ENCODE measurements at regions not wholly inside any gene's neighbourhood (a gene's known extent, or its start where the extent isn't known, plus 50 kb on each side); places are given as distances from the start of the nearest gene placed in this dataset.

DNA sequence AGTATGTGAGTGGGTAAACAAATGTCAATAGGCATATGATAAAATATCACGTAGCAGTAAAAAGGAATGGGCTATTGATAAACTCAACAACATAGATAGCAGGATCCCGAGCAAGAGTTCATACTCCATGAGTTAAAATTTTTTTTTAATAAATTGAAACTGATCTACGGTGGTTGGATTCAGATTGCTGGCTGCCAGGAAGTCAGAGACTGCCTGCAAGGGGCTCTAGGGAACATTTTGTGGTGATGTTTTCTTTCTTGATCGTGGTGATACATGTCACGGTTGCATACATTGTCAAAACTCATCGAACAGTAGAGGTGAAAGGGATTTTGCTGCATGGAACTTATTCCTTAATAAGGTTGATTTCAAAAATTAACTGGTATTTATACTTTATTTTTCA is 62.6 kb upstream of the WNT7B start:
- no peaks in the 10 kb centered on the region for H3K36me3 ChIP-seq (ENCODE audit: control insufficient read depth, insufficient read depth, low read length)
- no peak overlapping the region for H3K4me3 ChIP-seq (replicated peaks; ENCODE audit: low read depth, low read length)
- H3K27me3 ChIP-seq (replicated peaks; ENCODE audit: control insufficient read depth, insufficient read depth, low read length): no peaks in the 10 kb centered on the region
- no peak for DNase-seq (ENCODE audit: extremely low read depth, insufficient read length)
- TF ChIP-seq, protein P1, sequence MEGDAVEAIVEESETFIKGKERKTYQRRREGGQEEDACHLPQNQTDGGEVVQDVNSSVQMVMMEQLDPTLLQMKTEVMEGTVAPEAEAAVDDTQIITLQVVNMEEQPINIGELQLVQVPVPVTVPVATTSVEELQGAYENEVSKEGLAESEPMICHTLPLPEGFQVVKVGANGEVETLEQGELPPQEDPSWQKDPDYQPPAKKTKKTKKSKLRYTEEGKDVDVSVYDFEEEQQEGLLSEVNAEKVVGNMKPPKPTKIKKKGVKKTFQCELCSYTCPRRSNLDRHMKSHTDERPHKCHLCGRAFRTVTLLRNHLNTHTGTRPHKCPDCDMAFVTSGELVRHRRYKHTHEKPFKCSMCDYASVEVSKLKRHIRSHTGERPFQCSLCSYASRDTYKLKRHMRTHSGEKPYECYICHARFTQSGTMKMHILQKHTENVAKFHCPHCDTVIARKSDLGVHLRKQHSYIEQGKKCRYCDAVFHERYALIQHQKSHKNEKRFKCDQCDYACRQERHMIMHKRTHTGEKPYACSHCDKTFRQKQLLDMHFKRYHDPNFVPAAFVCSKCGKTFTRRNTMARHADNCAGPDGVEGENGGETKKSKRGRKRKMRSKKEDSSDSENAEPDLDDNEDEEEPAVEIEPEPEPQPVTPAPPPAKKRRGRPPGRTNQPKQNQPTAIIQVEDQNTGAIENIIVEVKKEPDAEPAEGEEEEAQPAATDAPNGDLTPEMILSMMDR (IDR thresholded peaks at IDR 0.05; ENCODE audit: insufficient read depth, low read length, poor library complexity, severe bottlenecking): no peak

DNA sequence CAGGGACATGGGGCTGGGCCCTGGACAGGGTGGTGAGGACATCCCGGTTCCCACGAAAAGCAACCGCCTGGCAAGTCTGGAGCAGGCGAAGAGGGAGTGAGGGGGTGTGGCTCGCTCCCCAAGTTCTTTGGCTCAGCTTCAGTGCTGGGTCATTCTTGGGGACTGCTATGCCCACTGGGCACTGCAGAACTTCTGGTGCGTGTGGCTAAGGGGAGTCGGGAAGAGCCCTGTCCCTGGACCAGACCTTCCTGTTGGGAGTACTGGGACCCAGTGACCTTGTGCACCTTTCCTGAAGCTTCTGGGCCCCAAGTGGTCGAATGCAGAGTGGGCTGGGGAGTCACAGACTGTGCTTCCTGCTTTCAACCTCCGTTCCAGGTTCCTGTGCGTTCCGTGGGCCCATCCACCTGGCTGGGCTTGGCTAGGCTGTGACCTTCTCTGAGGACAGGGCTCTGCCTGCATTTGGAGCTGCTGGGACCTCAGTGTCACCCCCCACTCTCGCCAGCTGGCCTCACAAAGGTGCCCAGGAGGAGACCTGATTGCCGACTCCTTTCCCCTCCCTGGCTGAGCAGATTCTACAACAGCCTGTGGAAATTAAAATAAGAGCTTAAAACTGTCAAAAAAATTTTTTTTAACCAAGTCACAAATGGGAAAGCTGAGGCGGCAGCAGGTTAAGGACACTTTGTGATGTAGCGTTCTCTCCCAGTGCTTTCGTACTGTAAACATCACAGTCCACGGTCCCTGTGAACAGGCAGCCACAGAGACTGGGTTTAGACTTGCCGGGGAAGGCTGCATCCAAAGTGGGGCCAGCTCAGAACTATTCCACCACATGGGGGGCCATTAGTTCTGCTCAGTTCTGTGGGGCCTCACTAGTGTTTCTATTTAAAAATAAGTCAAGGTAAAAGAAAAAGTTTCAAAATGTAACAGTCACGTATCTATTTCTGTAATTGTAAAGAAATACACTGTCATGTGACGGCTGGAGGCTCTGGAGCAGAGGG is 63.8 kb upstream of the WNT7B start:
- no peak overlapping the region for H3K4me3 ChIP-seq (replicated peaks; ENCODE audit: low read depth, low read length)
- TF ChIP-seq, protein P1 (IDR thresholded peaks at IDR 0.05; ENCODE audit: insufficient read depth, low read length, poor library complexity, severe bottlenecking): no peak
- no peaks in the 10 kb centered on the region for H3K36me3 ChIP-seq (ENCODE audit: control insufficient read depth, insufficient read depth, low read length)
- peaks cover 3% of the 10 kb centered on the region for H3K27me3 ChIP-seq (replicated peaks; ENCODE audit: control insufficient read depth, insufficient read depth, low read length)
- no peak for DNase-seq (ENCODE audit: extremely low read depth, insufficient read length)

DNA sequence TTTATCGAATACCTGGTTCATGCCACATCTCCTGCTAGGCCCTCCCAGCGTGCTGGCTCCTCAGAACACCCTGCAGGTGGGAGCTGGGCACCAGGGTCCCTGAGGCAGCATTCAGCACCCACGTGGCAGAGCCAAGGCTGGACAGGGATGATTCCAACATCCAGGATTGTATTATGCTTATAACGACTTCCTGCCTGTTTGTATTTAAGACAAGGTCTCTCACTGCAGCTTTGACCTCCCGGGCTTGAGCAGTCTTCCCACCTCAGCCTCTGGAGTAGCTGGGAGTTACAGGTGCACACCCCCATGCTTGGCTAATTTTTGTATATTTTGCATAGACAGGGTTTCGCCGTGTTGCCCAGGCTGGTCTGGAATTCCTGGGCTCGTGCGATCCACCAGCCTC is 64.7 kb upstream of the WNT7B start:
- Histone ChIP-seq H3K27me3 (replicated peaks; ENCODE audit: control insufficient read depth, insufficient read depth, low read length) (peaks cover 3% of the 10 kb centered on the region), H3K36me3 (ENCODE audit: control insufficient read depth, insufficient read depth, low read length) (no peaks in the 10 kb centered on the region), H3K4me3 (replicated peaks; ENCODE audit: low read depth, low read length) (no peak overlapping the region)
- TF ChIP-seq, protein P1 (IDR thresholded peaks at IDR 0.05; ENCODE audit: insufficient read depth, low read length, poor library complexity, severe bottlenecking): no peak
- no peak for DNase-seq (ENCODE audit: extremely low read depth, insufficient read length)

DNA sequence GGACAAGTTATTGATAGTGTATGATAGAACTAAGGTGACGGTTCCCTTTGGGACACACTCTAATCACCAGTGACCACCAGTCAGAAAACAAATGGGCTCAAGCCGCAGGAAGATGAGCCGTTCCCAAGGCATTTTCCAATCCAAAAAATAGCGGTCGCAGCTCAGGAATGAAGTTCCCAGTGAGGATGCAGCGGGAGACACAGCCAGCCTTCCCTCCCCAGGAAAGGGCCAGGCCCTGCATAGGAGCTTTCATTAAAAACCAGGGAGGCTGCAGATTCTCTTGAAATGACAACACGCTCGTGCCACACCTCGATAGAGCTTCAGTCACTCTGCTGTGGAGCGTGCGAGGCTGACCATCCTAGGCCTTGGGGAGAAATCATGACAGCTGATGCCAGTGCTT is 65.8 kb upstream of the WNT7B start:
- no peak for DNase-seq (ENCODE audit: extremely low read depth, insufficient read length)
- Histone ChIP-seq H3K4me3 (replicated peaks; ENCODE audit: low read depth, low read length) (no peak overlapping the region), H3K27me3 (replicated peaks; ENCODE audit: control insufficient read depth, insufficient read depth, low read length) (peaks cover 3% of the 10 kb centered on the region)

DNA sequence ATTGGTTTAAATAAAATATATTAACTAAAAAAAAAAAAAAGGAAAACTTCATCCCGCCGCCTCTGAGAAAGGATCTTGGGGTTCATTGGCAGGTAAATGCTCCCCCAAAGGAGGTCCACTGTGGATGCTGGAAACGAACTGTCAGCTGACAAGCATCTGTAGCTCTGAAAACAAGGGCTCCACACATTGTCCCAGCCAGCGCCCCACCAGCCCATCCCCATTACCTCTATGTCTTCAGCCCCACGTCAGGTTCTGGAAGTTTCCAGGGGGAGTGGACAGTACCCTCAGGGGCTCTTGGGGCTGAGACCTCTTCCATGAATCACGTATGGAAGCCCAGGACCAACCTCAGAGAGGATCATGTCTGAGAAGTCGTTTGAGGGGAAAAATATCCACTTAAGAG is 66.4 kb upstream of the WNT7B start:
- TF ChIP-seq, protein P1 (IDR thresholded peaks at IDR 0.05; ENCODE audit: insufficient read depth, low read length, poor library complexity, severe bottlenecking): no peak
- DNase-seq (ENCODE audit: extremely low read depth, insufficient read length): no peak
- Histone ChIP-seq H3K4me3 (replicated peaks; ENCODE audit: low read depth, low read length) (no peak overlapping the region), H3K27me3 (replicated peaks; ENCODE audit: control insufficient read depth, insufficient read depth, low read length) (peaks cover 3% of the 10 kb centered on the region), H3K36me3 (ENCODE audit: control insufficient read depth, insufficient read depth, low read length) (no peaks in the 10 kb centered on the region)

More for the DNA sequence above, 65.8 kb upstream of the WNT7B start:
- H3K36me3 ChIP-seq (ENCODE audit: control insufficient read depth, insufficient read depth, low read length): no peaks in the 10 kb centered on the region
- TF ChIP-seq, protein P1 (IDR thresholded peaks at IDR 0.05; ENCODE audit: insufficient read depth, low read length, poor library complexity, severe bottlenecking): no peak

Measured in GM06990 (cell line).